ENCODE measurements at regions not wholly inside any gene's neighbourhood (a gene's known extent, or its start where the extent isn't known, plus 50 kb on each side); places are given as distances from the start of the nearest gene placed in this dataset.
"Not testable (repeated sequence)": the region's sequence is repeated elsewhere in the genome, so short reads cannot be mapped to it uniquely, and the experiment has no call there.

DNA sequence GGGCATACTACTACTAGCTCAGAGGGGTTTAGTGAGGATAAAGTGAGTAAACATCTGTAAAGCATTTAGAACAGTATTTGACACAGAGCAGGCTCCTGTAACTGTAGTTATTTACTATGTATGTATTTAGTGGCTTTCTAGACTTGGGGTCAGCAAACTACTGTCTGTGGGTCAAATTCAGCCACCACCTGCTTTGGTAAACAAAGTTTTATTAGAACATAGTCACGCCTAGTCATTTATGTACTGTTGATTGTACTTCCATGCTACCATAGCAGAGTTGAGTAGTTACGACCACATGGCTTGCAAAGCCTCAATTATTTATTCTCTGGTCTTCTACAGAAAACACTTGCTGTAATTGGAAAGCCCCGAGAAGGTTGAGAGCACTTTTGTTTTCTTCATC lies 248.5 kb upstream of the PLPP4 start:
- H3K18ac ChIP-seq (ENCODE audit: low read length) = no peak overlapping the region
- no peak overlapping the region for H3K27ac ChIP-seq (replicated peaks; ENCODE audit: low read length)
- H4K8ac ChIP-seq (ENCODE audit: low read depth, low read length) = no peak overlapping the region
- no peak overlapping the region for H2AK5ac ChIP-seq (ENCODE audit: low read depth, low read length)
- no peak overlapping the region for H3K4ac ChIP-seq (ENCODE audit: low read length)
- no peak for DNase-seq (ENCODE audit: low spot score)
- H3K4me1 ChIP-seq (ENCODE audit: control insufficient read depth in 2 of 2, insufficient read depth in 1 of 2, low read depth in 1 of 2, low read length in 2 of 2) = peaks cover 0 to 6% of the 10 kb centered on the region in 2 donors
- no peak overlapping the region for H3K14ac ChIP-seq (ENCODE audit: low read length)
- H2AFZ ChIP-seq (ENCODE audit: low read length) = no peak overlapping the region
- no peak overlapping the region for H3K23ac ChIP-seq (ENCODE audit: low read depth, low read length, poor library complexity)
- H2BK15ac ChIP-seq (ENCODE audit: low read length) = no peak overlapping the region
- H2BK5ac ChIP-seq (ENCODE audit: low read length) = no peak overlapping the region
- H3K79me1 ChIP-seq (ENCODE audit: low read depth, low read length) = no peaks in the 10 kb centered on the region
- H3K9me3 ChIP-seq (replicated peaks in 1 of 2; ENCODE audit: control insufficient read depth in 2 of 2, insufficient read depth in 1 of 2, low read depth in 1 of 2, low read length in 2 of 2) = peaks cover 0 to 2% of the 10 kb centered on the region in 2 donors
- no peaks in the 10 kb centered on the region for H3K27me3 ChIP-seq (ENCODE audit: control insufficient read depth in 3 of 3, insufficient read depth in 3 of 3, low read depth in 1 of 3, low read length in 3 of 3)
- H3K9ac ChIP-seq (ENCODE audit: low read depth, low read length, poor library complexity) = no peak overlapping the region
- no peaks in the 10 kb centered on the region for H3K36me3 ChIP-seq (replicated peaks in 1 of 2; ENCODE audit: control insufficient read depth in 2 of 2, insufficient read depth in 2 of 2, low read length in 2 of 2)
- no peak overlapping the region for H3K4me2 ChIP-seq (ENCODE audit: insufficient read depth, low read length, poor library complexity, severe bottlenecking)
- H2BK12ac ChIP-seq (ENCODE audit: low read length) = no peak overlapping the region
- H4K91ac ChIP-seq (ENCODE audit: low read depth, low read length, poor library complexity) = no peak overlapping the region
- H3K4me3 ChIP-seq (ENCODE audit: low read length in 2 of 2) = no peak overlapping the region
- no CpG with 5 or more reads among the region's 3 CpGs for WGBS, 2 donors (ENCODE audit: extremely low coverage in 2 of 2, insufficient read length in 2 of 2, insufficient replicate concordance in 1 of 2)
- no peak overlapping the region for H2BK120ac ChIP-seq (ENCODE audit: low read depth, low read length)

- H2BK12ac ChIP-seq (ENCODE audit: low read length) = no peak overlapping the region
- no peaks in the 10 kb centered on the region for H3K79me1 ChIP-seq (ENCODE audit: low read depth, low read length)
- H3K9me3 ChIP-seq (replicated peaks in 1 of 2; ENCODE audit: control insufficient read depth in 2 of 2, insufficient read depth in 1 of 2, low read depth in 1 of 2, low read length in 2 of 2) = peaks cover 0 to 4% of the 10 kb centered on the region in 2 donors
- no peak overlapping the region for H3K18ac ChIP-seq (ENCODE audit: low read length)
- no peak overlapping the region for H4K8ac ChIP-seq (ENCODE audit: low read depth, low read length)
- no peak overlapping the region for H2BK15ac ChIP-seq (ENCODE audit: low read length)
- peaks cover 0 to 6% of the 10 kb centered on the region in 2 donors for H3K4me1 ChIP-seq (ENCODE audit: control insufficient read depth in 2 of 2, insufficient read depth in 1 of 2, low read depth in 1 of 2, low read length in 2 of 2)
- H2AFZ ChIP-seq (ENCODE audit: low read length) = no peak overlapping the region
- H3K4me3 ChIP-seq (ENCODE audit: low read length in 2 of 2) = no peak overlapping the region
- no peaks in the 10 kb centered on the region for H3K36me3 ChIP-seq (replicated peaks in 1 of 2; ENCODE audit: control insufficient read depth in 2 of 2, insufficient read depth in 2 of 2, low read length in 2 of 2)
- no peak overlapping the region for H2BK5ac ChIP-seq (ENCODE audit: low read length)
- no peak overlapping the region for H3K23ac ChIP-seq (ENCODE audit: low read depth, low read length, poor library complexity)
- no peak overlapping the region for H2AK5ac ChIP-seq (ENCODE audit: low read depth, low read length)
- no peak overlapping the region for H3K9ac ChIP-seq (ENCODE audit: low read depth, low read length, poor library complexity)
- H3K4ac ChIP-seq (ENCODE audit: low read length) = no peak overlapping the region
- no peak overlapping the region for H4K91ac ChIP-seq (ENCODE audit: low read depth, low read length, poor library complexity)
- no peaks in the 10 kb centered on the region for H3K27me3 ChIP-seq (ENCODE audit: control insufficient read depth in 3 of 3, insufficient read depth in 3 of 3, low read depth in 1 of 3, low read length in 3 of 3)
- no peak overlapping the region for H3K4me2 ChIP-seq (ENCODE audit: insufficient read depth, low read length, poor library complexity, severe bottlenecking)
- no CpG with 5 or more reads among the region's 7 CpGs for WGBS, 2 donors (ENCODE audit: extremely low coverage in 2 of 2, insufficient read length in 2 of 2, insufficient replicate concordance in 1 of 2)
- no peak overlapping the region for H3K14ac ChIP-seq (ENCODE audit: low read length)
- no peak overlapping the region for H3K27ac ChIP-seq (replicated peaks; ENCODE audit: low read length)
- H2BK120ac ChIP-seq (ENCODE audit: low read depth, low read length) = no peak overlapping the region
- no peak for DNase-seq (ENCODE audit: low spot score)
Measured at GRCh38 chr10:120209124-120209762, 247.8 kb upstream of the PLPP4 start.

GRCh38 chr10:120212275-120212674 lies 244.8 kb upstream of the PLPP4 start:
- Histone ChIP-seq H3K36me3 (replicated peaks in 1 of 2; ENCODE audit: control insufficient read depth in 2 of 2, insufficient read depth in 2 of 2, low read length in 2 of 2) (no peaks in the 10 kb centered on the region), H3K4me1 (ENCODE audit: control insufficient read depth in 2 of 2, insufficient read depth in 1 of 2, low read depth in 1 of 2, low read length in 2 of 2) (peaks cover 0 to 1% of the 10 kb centered on the region in 2 donors), H3K9ac (ENCODE audit: low read depth, low read length, poor library complexity) (no peak overlapping the region), H3K27ac (replicated peaks; ENCODE audit: low read length) (no peak overlapping the region), H3K79me1 (ENCODE audit: low read depth, low read length) (no peaks in the 10 kb centered on the region), H2BK12ac (ENCODE audit: low read length) (no peak overlapping the region), H3K4me3 (ENCODE audit: low read length in 2 of 2) (peak overlapping the region in 1 of 2 donors; percentile 0), H4K91ac (ENCODE audit: low read depth, low read length, poor library complexity) (no peak overlapping the region), H3K23ac (ENCODE audit: low read depth, low read length, poor library complexity) (no peak overlapping the region), H3K27me3 (ENCODE audit: control insufficient read depth in 3 of 3, insufficient read depth in 3 of 3, low read depth in 1 of 3, low read length in 3 of 3) (no peaks in the 10 kb centered on the region), H3K4ac (ENCODE audit: low read length) (no peak overlapping the region), H3K4me2 (ENCODE audit: insufficient read depth, low read length, poor library complexity, severe bottlenecking) (no peak overlapping the region), H3K14ac (ENCODE audit: low read length) (no peak overlapping the region), H2AK5ac (ENCODE audit: low read depth, low read length) (no peak overlapping the region), H2AFZ (ENCODE audit: low read length) (no peak overlapping the region), H2BK15ac (ENCODE audit: low read length) (no peak overlapping the region), H2BK120ac (ENCODE audit: low read depth, low read length) (no peak overlapping the region), H3K9me3 (replicated peaks in 1 of 2; ENCODE audit: control insufficient read depth in 2 of 2, insufficient read depth in 1 of 2, low read depth in 1 of 2, low read length in 2 of 2) (peaks cover 0 to 4% of the 10 kb centered on the region in 2 donors), H4K8ac (ENCODE audit: low read depth, low read length) (no peak overlapping the region), H2BK5ac (ENCODE audit: low read length) (no peak overlapping the region), H3K18ac (ENCODE audit: low read length) (no peak overlapping the region)
- no peak for DNase-seq (ENCODE audit: low spot score)
- no CpG with 5 or more reads among the region's 2 CpGs for WGBS, 2 donors (ENCODE audit: extremely low coverage in 2 of 2, insufficient read length in 2 of 2, insufficient replicate concordance in 1 of 2)

- not testable (repeated sequence) for H4K91ac ChIP-seq (ENCODE audit: low read depth, low read length, poor library complexity); H3K4ac ChIP-seq (ENCODE audit: low read length); H3K23ac ChIP-seq (ENCODE audit: low read depth, low read length, poor library complexity); H2BK120ac ChIP-seq (ENCODE audit: low read depth, low read length); H3K4me2 ChIP-seq (ENCODE audit: insufficient read depth, low read length, poor library complexity, severe bottlenecking); H3K79me1 ChIP-seq (ENCODE audit: low read depth, low read length); H3K4me3 ChIP-seq (ENCODE audit: low read length in 2 of 2); H2BK5ac ChIP-seq (ENCODE audit: low read length); H2AFZ ChIP-seq (ENCODE audit: low read length); H3K27ac ChIP-seq (replicated peaks; ENCODE audit: low read length); H2AK5ac ChIP-seq (ENCODE audit: low read depth, low read length); H3K14ac ChIP-seq (ENCODE audit: low read length); H2BK15ac ChIP-seq (ENCODE audit: low read length); H3K4me1 ChIP-seq (ENCODE audit: control insufficient read depth in 2 of 2, insufficient read depth in 1 of 2, low read depth in 1 of 2, low read length in 2 of 2); H3K36me3 ChIP-seq (replicated peaks in 1 of 2; ENCODE audit: control insufficient read depth in 2 of 2, insufficient read depth in 2 of 2, low read length in 2 of 2); H3K9ac ChIP-seq (ENCODE audit: low read depth, low read length, poor library complexity); H3K9me3 ChIP-seq (replicated peaks in 1 of 2; ENCODE audit: control insufficient read depth in 2 of 2, insufficient read depth in 1 of 2, low read depth in 1 of 2, low read length in 2 of 2); DNase-seq (ENCODE audit: low spot score); H3K18ac ChIP-seq (ENCODE audit: low read length); H3K27me3 ChIP-seq (ENCODE audit: control insufficient read depth in 3 of 3, insufficient read depth in 3 of 3, low read depth in 1 of 3, low read length in 3 of 3); H2BK12ac ChIP-seq (ENCODE audit: low read length)
- peak overlapping the region; percentile 43 for H4K8ac ChIP-seq (ENCODE audit: low read depth, low read length)
- WGBS, 2 donors (ENCODE audit: extremely low coverage in 2 of 2, insufficient read length in 2 of 2, insufficient replicate concordance in 1 of 2) = no CpG with 5 or more reads among the region's 2 CpGs
Measured at GRCh38 chr10:120213283-120213682, 243.7 kb upstream of the PLPP4 start.
